IMR-90 (cell line): ENCODE measurements at regions not wholly inside any gene's neighbourhood (a gene's known extent, or its start where the extent isn't known, plus 50 kb on each side); places are given as distances from the start of the nearest gene placed in this dataset.
"Not testable (repeated sequence)": the region's sequence is repeated elsewhere in the genome, so short reads cannot be mapped to it uniquely, and the experiment has no call there.

Source experiments
- ATAC-seq: fragments of 200-7000 bp; cut with Tn5 transposase; 2 replicates; pipeline ENCODE4 v1.9.1; 2020; ENCODE audit warnings: low read depth, mild to moderate bottlenecking, moderate library complexity
- BruUV-seq: library from RNA; stranded (reverse); fragments of 400-500 nt; replicated peaks from 2 replicates; lab custom pipeline; 2021; lab: Mats Ljungman, UMichigan
- CTCF ChIA-PET: fragments of 300-600 bp; formaldehyde crosslinking; extraction: SDS; loops from one replicate; lab custom pipeline; 2021; ENCODE audit warnings: antibody characterized with exemption; lab: Yijun Ruan, JAX
- POLR2A ChIA-PET: fragments of 300-600 bp; sonication (Branson Sonifier 250); formaldehyde crosslinking; loops from one replicate; lab custom pipeline; 2022; ENCODE audit warnings: antibody characterized with exemption; ENCODE audit not compliant: unreplicated experiment; lab: Charles Lee
- DNase-seq: peaks from one replicate; pipeline ENCODE4 v3.0.0; 2013
- H2AFZ ChIP-seq: replicated peaks from 2 replicates; pipeline ENCODE3; 2013; ENCODE audit warnings: low read length, mild to moderate bottlenecking; ENCODE audit not compliant: poor library complexity
- H2AK5ac ChIP-seq: 2 replicates; pipeline ENCODE4 v1.6.1; 2013; ENCODE audit warnings: low read depth, low read length, inconsistent platforms
- H2AK9ac ChIP-seq: replicated peaks from 2 replicates; pipeline ENCODE3; 2013; ENCODE audit warnings: mild to moderate bottlenecking, low read depth, low read length, moderate library complexity; ENCODE audit not compliant: poor library complexity
- H2BK120ac ChIP-seq: 2 replicates; pipeline ENCODE4 v1.6.1; 2013; ENCODE audit warnings: low read depth, low read length, inconsistent platforms
- H2BK15ac ChIP-seq: 3 replicates; pipeline ENCODE4 v1.6.1; 2013; ENCODE audit warnings: low read depth, low read length, inconsistent platforms
- H2BK20ac ChIP-seq: 2 replicates; pipeline ENCODE4 v1.6.1; 2013; ENCODE audit warnings: low read depth, mild to moderate bottlenecking, inconsistent platforms, low read length, moderate library complexity
- H2BK5ac ChIP-seq: 2 replicates; pipeline ENCODE4 v1.6.1; 2013; ENCODE audit warnings: mild to moderate bottlenecking, low read depth, low read length, inconsistent platforms; ENCODE audit not compliant: poor library complexity, severe bottlenecking
- H3K14ac ChIP-seq: replicated peaks from 2 replicates; pipeline ENCODE4 v1.6.1; 2013; ENCODE audit warnings: low read depth, low read length, inconsistent platforms
- H3K18ac ChIP-seq: 2 replicates; pipeline ENCODE4 v1.6.1; 2013; ENCODE audit warnings: low read depth, low read length, control low read depth
- H3K23ac ChIP-seq: 2 replicates; pipeline ENCODE4 v1.6.1; 2013; ENCODE audit warnings: low read depth, low read length, inconsistent platforms
- H3K27ac ChIP-seq: 2 replicates; pipeline ENCODE4 v1.5.1; 2013; ENCODE audit warnings: mild to moderate bottlenecking, control low read depth, low read length; ENCODE audit not compliant: insufficient read depth
- H3K27me3 ChIP-seq: 2 replicates; pipeline ENCODE4 v1.6.1; 2013; ENCODE audit warnings: low read length; ENCODE audit not compliant: control insufficient read depth, insufficient read depth
- H3K36me3 ChIP-seq: 2 replicates; pipeline ENCODE4 v1.6.1; 2013; ENCODE audit warnings: low read length, mixed read lengths; ENCODE audit not compliant: control insufficient read depth, insufficient read depth
- H3K4ac ChIP-seq: 2 replicates; pipeline ENCODE4 v1.6.1; 2013; ENCODE audit warnings: low read depth, low read length, inconsistent platforms
- H3K4me1 ChIP-seq: 2 replicates; pipeline ENCODE4 v1.6.1; 2013; ENCODE audit warnings: low read length, mixed read lengths; ENCODE audit not compliant: control insufficient read depth, insufficient read depth
- H3K4me2 ChIP-seq: 2 replicates; pipeline ENCODE4 v1.6.1; 2013; ENCODE audit warnings: low read depth, mild to moderate bottlenecking, control low read depth, low read length, moderate library complexity
- H3K4me3 ChIP-seq: 2 replicates; pipeline ENCODE4 v1.5.1; 2013; ENCODE audit warnings: low read depth, mild to moderate bottlenecking, control low read depth, low read length, moderate library complexity; ENCODE audit not compliant: insufficient read depth
- H3K56ac ChIP-seq: 2 replicates; pipeline ENCODE4 v1.6.1; 2013; ENCODE audit warnings: low read length, inconsistent platforms; ENCODE audit not compliant: insufficient read depth; ENCODE audit errors: extremely low read depth
- H3K79me1 ChIP-seq, 2 experiments: 2 replicates each; pipeline ENCODE4 v1.6.1; 2013; ENCODE audit warnings: low read length in 2 of 2, inconsistent platforms in 1 of 2, low read depth in 1 of 2
- H3K9ac ChIP-seq: 2 replicates; pipeline ENCODE4 v1.6.1; 2013; ENCODE audit warnings: low read depth, low read length, control low read depth
- H3K9me1 ChIP-seq: 2 replicates; pipeline ENCODE4 v1.6.1; 2013; ENCODE audit warnings: low read length, inconsistent platforms; ENCODE audit not compliant: insufficient read depth
- H3K9me3 ChIP-seq: 2 replicates; pipeline ENCODE4 v1.6.1; 2013; ENCODE audit warnings: low read length; ENCODE audit not compliant: control insufficient read depth, insufficient read depth
- H4K20me1 ChIP-seq: 2 replicates; pipeline ENCODE4 v1.6.1; 2013; ENCODE audit warnings: low read length, inconsistent platforms; ENCODE audit not compliant: insufficient read depth
- H4K5ac ChIP-seq: 2 replicates; pipeline ENCODE4 v1.6.1; 2013; ENCODE audit warnings: mild to moderate bottlenecking, low read depth, low read length, control low read depth
- H4K8ac ChIP-seq, 2 experiments: 2 replicates each; pipeline ENCODE4 v1.6.1; 2013; ENCODE audit warnings: low read depth in 2 of 2, low read length in 2 of 2, control low read depth in 1 of 2, inconsistent platforms in 1 of 2
- H4K91ac ChIP-seq: 2 replicates; pipeline ENCODE4 v1.6.1; 2013; ENCODE audit warnings: low read depth, low read length, inconsistent platforms; ENCODE audit not compliant: insufficient read depth
- WGBS, 2 experiments: methylation state at CpG; one replicate each; pipeline versions ENCODE4 v1.1.5 to v1.1.7; 2013; ENCODE audit warnings: missing lambda C conversion rate in 2 of 2; ENCODE audit not compliant: insufficient read length in 1 of 2; ENCODE audit errors: extremely low coverage in 2 of 2; 5-methylcytosine and 5-hydroxymethylcytosine counted together
- dilution Hi-C: fragments of 300-500 bp; cut with HindIII; formaldehyde crosslinking; loops from one replicate; pipeline ENCODE4 v1.14.3; 2018; ENCODE audit warnings: low sequenced_read_pairs; ENCODE audit not compliant: unreplicated experiment
- in situ Hi-C: fragments of 300-500 bp; cut with MboI; formaldehyde crosslinking; loops from 3 replicates; pipeline ENCODE4 v1.14.3; 2019; ENCODE audit warnings: low sequenced_read_pairs, inconsistent platforms, mixed read lengths
- intact Hi-C: fragments of 100-400 bp; cut with micrococcal nuclease; formaldehyde crosslinking; loops from 2 replicates; pipeline ENCODE4 v1.10.0; 2022

DNA sequence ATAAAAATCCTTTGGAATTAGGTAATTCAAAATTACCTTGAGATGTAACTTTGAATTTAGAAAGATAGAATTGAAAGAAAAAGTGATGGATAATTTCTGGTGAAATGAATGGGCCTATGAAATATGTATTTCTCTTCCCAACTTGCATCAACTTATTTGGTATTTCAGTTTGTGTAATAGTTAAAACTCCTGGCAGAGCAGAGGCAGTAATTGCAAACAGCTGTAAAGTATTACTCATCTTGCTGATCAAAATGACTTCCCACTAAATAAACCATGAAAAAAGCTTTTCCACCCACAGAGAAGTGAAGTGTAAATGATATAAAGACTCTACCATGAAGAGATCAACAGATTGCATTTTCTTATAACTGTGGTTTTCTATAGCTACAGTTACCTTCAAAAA, 201.0 kb downstream of the POTED start:
- H3K27ac ChIP-seq, in situ Hi-C loops, H4K5ac ChIP-seq, H2AK9ac ChIP-seq, H2AK5ac ChIP-seq, H3K36me3 ChIP-seq, H3K9me1 ChIP-seq, H3K27me3 ChIP-seq, H3K79me1 ChIP-seq, H2BK5ac ChIP-seq, CTCF ChIA-PET, H3K4me1 ChIP-seq, H3K4ac ChIP-seq, H3K4me2 ChIP-seq, H2BK120ac ChIP-seq, H2BK20ac ChIP-seq, H3K9me3 ChIP-seq, H4K91ac ChIP-seq, ATAC-seq, H4K8ac ChIP-seq, intact Hi-C loops, DNase-seq, H3K4me3 ChIP-seq, H3K14ac ChIP-seq, H3K9ac ChIP-seq, dilution Hi-C loops, H3K56ac ChIP-seq, H3K23ac ChIP-seq, H2AFZ ChIP-seq, BruUV-seq, H4K20me1 ChIP-seq, H3K18ac ChIP-seq, POLR2A ChIA-PET, H2BK15ac ChIP-seq: not testable (repeated sequence)

DNA sequence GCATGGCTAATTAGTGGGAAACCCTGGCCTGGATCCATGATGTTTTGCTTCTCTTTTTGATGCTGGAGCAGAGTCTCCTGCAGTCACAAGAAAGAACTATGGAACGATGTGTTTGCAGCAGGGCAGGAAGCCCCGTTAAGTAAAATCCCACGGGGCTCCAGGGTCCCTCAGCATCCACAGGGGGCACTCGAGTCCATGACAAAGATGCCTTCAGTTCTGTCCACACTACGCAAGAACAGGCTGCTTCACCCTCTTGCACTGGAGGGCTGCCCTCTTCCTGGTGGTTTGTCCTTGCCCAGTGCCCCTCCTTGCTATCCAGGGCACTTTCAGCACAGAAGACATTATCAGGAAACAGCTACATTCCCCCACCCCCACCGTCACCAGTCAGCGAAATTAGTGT, 196.9 kb downstream of the POTED start:
- H3K23ac ChIP-seq, H4K5ac ChIP-seq, in situ Hi-C loops, H3K9me1 ChIP-seq, H3K18ac ChIP-seq, intact Hi-C loops, H3K27ac ChIP-seq, H2AK9ac ChIP-seq, H3K79me1 ChIP-seq, dilution Hi-C loops, BruUV-seq, H2BK120ac ChIP-seq, POLR2A ChIA-PET, H3K4me3 ChIP-seq, H3K9me3 ChIP-seq, H2BK5ac ChIP-seq, H4K8ac ChIP-seq, H2BK15ac ChIP-seq, ATAC-seq, H4K20me1 ChIP-seq, H4K91ac ChIP-seq, H3K4ac ChIP-seq, H3K9ac ChIP-seq, H3K4me2 ChIP-seq, H3K27me3 ChIP-seq, H2AK5ac ChIP-seq, H3K36me3 ChIP-seq, H2AFZ ChIP-seq, H3K4me1 ChIP-seq, H3K56ac ChIP-seq, CTCF ChIA-PET, DNase-seq, H2BK20ac ChIP-seq, H3K14ac ChIP-seq: not testable (repeated sequence)
- WGBS, 2 experiments, result 0% methylated on average over 1 of the region's 7 CpGs; no CpG with 5 or more reads in 1 of the 2 experiments
